SIG-M5 (cell line): ENCODE measurements at regions not wholly inside any gene's neighbourhood (a gene's known extent, or its start where the extent isn't known, plus 50 kb on each side); places are given as distances from the start of the nearest gene placed in this dataset.
"Not testable (repeated sequence)": the region's sequence is repeated elsewhere in the genome, so short reads cannot be mapped to it uniquely, and the experiment has no call there.

ENCODE experiments used
- DNase-seq: peaks from one replicate; lab custom pipeline; 2025; lab: John Stamatoyannopoulos, UW

DNA sequence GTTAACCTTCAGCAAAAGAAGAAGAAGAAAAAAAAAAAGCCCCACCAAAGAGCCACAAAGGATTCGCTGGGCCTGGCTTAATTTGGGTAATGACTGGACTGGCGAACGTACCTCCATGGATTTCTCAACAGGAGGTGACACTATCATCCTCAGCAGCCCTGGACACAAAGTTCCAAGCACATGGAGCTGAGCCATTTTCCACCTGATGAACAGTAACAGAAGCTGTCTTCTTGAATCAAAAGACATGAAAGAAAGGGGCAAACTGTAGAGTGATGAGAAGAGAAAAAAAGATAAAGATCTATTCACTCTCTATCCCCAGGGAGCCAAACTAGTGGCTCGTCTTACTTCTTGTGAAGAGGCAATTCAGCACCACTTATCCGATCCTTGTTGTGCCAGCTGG lies 150.2 kb upstream of the TRPM3 start:
- DNase-seq, result no peak

DNA sequence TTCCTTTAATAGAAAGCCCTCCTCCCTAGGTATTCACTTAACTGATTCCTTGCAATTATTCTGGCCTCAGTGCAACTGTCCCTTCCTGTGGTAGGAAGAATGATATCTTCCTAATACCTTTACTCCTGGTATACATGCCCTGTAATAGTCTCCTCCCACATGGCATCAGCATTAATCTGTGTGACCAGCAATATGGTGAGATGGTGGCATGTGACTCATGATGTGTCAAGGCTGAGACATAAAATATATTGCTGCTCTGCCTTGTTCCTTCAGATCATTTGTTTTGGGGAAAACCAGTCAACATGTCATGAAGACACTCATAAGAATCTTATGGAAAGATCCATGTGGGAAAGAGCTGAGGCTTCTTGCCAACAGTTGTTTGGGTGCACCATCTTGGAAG lies 149.1 kb upstream of the TRPM3 start:
- no peak for DNase-seq

DNA sequence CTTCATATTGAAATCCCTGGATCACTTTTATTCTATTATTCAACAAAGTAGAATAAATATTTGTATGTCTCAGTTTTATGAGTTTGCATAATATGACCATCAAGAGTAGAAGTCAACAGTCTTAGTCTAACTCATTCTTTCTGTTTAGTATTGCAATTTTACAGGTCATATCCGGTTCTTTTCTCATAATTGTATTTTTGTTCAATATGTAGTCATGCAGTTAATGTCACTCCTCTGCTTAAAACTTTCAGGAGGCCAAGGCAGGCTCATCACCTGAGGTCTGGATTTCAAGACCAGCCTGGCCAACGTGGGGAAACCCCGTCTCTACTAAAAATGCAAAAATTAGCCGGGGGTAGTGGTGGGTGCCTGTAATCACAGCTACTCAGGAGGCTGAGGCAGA lies 148.4 kb upstream of the TRPM3 start:
- no peak for DNase-seq

DNA sequence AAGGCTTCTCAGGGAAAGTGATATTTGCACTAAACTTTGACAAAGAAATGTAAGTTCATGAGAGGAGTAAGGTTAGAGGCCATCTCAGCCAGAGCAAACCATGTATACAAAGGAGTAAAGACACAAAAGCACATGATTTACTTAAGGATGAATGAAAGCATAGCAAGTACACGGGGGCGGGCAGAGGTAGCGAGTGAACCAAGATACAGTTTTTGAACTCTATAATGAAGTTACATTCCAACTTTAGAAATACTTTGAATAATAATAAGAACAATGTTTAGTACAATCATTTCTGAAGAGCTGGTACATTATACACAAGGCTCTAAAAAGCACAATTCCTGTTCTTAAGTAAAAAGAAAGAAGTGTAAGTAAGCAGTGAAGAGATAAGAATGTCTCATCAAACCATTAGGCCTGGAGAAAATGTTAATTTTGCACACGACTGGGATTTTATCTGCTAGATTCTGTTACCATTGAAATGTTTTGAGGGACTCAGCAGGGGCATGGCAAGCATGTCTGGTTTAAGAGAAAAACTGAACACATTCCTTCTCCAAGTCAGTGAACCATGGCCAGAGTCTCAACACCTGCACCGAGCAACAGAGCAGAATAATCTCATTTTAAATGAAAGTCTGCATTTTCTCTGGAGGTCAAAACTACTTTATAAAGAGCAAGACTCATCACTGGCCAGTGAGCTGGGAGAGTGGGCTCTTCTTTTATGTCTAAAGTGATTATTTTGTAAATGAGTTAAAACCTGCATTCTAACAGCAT lies 147.6 kb upstream of the TRPM3 start:
- no peak for DNase-seq

DNA sequence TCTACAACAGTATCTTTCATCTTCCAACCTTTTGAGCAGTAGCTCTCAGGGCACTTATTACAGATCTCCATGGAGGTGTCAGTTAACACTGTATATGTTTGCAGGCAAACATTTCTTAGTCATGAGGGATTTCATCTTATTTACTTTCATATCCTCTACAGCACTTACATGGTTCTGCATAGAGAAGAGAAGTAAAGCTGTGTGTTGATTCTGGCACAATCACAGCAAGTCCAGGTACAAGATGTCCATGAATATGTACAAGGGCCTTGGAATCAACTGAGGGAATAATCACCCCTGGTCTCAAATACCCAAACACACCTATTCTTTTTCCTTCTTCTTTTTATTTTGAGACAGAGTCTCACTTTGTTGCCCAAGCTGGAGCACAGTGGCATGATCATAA lies 142.0 kb upstream of the TRPM3 start:
- DNase-seq, result no peak

DNA sequence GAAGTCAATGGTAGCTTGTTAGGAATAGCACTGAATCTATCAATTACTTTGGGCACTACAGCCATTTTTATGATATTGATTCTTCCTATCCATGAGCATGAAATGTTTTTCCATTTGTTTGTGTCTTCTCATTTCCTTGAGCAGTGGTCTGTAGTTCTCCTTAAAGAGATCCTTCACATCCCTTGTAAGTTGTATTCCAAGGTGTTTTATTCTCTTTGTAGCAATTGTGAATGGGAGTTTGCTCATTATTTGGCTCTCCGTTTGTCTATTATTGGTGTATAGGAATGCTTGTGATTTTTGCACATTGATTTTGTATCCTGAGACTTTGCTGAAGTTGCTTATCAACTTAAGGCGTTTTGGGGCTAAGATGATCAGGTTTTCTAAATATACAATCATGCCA lies 139.0 kb upstream of the TRPM3 start:
- DNase-seq, result not testable (repeated sequence)

DNA sequence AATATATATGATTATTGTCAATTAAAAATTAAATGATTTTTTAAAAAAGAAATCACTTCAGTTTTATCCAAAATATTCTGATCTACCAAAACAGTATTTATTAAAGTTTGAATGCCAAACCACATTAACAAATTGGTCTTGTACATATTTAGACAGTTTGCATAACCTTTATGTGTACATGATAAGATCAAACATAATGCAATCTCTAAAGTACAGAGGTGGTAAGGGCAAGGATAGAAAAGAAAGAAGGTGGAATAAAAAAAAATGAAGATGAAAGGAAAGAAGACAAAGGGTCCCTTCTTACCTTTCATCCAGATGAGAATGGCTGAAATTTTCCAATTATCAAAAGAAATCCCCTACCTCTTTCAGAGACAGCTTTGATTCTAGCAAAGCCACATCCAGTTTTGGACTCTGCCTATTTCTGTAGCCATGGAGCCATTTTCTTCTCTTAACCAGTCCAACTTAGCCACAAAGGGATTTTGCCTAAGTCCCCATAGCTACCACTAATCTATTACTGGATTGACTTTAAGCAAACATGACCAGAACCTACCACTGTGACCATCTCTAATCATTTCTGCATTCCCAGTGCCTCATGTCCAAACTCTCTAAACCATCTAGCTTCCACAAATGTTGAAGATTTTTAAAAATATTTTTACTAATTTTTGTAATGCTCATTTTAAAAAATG lies 133.3 kb upstream of the TRPM3 start:
- no peak for DNase-seq

DNA sequence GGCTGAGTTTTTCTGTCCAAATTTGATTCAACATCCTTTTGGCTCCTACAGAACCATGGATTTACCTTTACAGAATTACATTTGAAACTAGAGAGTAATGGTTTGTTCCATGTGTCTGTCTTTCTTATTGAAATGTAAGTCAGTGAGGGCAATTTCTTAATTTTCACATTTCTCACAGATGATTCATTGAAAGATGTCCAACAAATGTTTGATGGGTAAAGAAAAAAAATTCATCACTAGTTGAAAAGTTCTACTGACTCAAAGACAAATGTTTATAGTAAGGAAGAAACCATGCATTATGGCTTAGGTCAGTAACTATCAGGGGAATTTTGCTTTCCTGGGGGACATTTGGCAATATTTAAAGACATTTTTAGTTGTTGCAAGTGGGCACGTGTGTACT lies 131.6 kb upstream of the TRPM3 start:
- no peak for DNase-seq

DNA sequence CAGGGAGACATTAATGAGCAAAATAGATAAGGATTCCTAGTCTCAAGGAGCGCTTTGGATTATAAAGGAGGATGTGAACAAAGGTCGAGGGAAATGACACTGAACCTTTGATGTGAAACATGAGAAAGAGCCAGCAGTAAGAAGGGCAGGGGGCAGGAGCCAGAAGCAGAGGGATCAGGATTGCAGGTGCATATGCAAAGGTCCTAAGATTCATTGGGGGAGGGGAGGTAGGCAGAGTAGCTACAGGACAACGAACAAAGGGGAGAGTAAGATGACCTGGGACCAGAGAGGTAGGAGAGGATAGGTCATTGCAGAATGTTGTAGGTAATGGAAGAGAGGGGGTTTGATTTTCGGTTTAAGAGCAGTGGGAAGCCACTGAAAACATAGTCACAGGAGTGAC lies 129.2 kb upstream of the TRPM3 start:
- DNase-seq, result no peak

DNA sequence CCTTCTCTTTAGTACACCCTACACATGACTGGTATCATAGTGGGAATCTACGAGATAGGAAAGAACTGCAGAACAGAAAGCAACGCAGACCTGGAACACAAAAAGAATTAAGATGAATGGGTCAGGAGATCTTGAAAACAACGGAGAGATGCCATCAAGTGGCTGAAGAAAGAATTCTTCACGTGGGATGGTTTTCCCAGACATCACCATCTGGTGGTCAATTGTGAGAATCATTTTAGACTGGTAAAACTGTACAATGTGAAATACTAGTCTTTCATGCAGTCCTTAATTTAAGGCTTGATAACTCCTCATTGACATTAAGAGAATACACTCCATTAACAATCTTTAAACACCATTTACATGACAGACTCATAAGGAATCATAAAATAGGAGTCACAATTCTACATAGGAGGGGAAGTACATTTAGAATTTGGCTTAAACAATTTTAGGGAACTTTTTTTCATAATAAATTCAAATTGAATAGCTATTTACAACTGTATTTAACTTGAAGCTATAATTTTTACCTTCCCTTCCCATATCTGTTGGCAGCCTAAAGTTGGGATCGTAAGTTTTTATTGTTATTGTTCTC lies 128.4 kb upstream of the TRPM3 start:
- peak; percentile 2 for DNase-seq

DNA sequence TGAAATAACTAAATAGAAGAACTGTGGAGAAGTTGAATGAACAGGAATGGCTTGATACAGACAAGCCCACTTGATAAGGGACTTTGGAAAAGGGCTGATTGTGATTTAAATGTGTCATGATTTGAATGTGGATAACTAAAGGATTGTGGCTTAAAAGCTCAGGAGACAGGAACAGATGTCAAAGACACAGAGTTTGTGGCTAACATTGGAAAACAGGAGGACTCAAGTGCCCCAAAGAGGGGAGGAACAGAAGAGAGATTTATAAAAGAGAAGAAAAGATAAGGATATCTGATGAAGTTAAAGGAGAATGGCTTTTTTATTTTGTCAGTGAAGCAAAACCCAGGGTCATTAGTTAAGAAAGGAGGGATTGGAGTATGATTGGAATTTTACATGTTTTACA lies 124.2 kb upstream of the TRPM3 start:
- no peak for DNase-seq

DNA sequence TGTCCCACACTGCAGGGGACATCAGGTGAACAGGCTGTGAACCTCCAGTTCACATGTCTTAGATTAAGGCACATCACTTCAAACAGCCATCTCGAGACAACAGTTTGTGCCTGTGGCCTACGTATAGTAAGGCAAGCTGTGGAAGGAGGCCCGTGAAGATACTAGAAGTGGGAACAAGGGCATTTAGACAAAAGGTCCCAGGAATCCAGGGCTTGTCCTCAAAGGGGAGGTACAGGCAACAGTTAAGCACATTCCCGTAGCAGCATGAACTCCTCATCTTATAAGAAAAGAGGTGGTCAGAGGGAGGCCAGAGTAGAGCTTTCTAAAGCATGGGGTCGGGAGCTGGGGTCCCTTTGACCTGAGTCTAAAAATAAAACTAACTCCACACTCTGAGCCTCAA lies 122.5 kb upstream of the TRPM3 start:
- DNase-seq, result no peak

DNA sequence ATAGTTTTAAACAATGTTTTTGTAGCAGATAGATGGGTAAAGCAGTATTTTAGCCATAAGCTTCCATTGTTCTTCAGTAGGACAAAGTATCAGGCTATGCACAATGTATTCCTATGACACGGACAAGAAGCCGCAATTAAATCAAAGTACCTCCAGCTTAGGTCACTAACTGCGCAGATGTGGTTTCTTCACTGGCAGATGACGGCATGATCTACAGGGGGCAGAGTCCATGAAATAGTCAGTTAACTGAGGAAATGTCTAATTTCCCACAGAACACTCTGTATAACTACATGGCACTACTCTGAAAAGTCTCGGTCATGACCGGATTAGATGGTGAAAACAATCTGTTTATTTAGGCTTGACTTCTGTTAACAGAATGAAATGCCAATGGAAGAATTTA lies 120.7 kb upstream of the TRPM3 start:
- no peak for DNase-seq

DNA sequence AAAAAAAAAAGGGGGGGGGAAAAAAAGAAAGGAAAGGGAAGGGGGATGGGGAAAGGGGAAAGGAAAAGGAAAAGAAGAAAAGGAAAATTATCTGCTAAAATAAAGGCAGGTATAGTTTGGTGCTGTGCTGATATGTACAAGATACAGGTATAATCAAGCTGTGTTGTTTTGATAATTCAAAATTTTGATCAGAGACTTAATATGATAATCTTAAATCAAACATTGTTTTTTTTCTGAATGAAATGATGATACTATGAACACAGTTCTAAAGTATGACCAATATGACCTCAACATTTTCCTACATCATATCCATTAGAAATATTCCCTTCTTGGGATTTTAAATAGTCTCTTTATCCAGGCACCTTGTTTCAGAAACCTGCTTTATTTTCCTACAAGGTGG lies 115.6 kb upstream of the TRPM3 start:
- DNase-seq, result no peak

DNA sequence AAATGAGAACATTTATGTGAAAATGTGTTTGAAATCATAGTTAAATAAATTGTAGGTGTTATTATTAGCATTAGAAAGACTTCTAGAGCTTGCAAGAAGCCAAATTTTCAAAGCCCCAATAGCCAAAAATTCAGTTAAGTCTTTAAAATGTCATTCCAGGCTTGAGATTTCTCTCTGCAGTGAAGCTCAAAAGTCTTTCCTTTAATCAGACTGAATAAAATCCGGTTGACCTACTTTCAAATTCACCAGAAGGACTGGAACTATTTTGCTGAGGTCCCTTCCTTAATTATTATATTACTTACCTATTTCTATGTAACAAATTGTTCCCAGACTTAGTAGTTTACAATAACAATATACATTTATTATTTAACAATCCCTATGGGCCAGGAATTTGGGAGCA lies 112.2 kb upstream of the TRPM3 start:
- no peak for DNase-seq

DNA sequence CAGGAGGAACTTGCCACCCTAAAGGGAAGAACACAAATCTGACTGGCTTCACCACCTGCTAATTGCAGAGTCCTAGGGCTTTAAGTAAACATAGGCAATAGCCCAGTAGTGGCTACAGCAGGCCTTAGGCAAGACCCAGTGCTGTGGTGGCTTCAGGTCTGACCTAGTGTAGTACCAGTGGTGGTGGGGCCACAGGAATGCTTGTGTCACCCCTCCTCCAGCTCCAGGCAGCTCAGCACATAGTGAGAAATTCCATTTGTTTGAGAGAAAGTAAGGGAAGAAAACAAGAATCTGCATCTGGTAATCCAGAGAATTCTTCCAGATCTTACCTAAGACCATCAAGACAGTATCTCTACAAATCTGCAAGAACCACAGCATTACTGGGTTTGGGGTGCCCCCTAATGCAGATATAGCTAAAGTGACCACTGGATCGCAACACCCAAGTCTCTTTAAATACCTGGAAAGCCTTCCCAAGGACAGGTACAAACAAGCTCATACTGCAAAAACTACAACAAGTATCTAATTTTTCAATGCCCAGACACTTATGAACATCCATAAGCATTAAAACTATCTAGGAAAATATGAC lies 102.6 kb upstream of the TRPM3 start:
- no peak for DNase-seq

DNA sequence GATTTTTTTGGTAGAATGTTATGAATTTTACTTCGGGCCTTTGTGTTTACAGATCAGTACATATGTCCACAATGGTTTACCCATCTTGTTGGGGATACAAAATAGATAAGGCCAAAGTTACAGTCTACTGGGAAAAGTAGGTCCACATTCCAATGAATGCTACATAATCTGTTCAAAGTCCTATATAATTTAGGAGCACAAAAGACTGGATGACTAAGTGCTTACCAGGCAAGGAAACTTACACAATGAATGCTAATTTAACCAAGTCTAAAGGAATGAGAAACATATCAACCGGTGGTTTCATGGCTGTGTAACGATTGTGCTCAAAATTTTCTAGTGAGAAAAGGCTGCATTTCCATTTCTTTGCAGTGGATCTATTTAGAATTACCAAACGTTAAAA lies 97.4 kb upstream of the TRPM3 start:
- no peak for DNase-seq

DNA sequence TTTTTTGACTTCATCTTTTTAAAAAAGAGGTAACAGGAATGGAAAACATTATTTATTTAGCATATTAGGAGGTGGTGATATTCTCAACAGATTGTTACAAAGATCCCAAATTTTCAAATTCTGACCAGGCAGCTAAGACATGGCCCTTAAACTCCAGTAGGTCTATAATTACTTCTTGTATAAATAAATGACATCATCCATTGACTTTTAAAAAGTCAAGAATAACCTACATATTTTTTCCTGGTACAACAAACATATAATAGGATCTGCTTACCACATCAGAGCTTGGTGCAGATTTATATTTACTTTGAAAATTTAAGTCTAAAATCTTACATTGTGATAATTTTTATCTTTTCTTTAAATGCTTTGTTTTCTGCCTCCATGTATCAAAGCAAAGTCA lies 92.2 kb upstream of the TRPM3 start:
- no peak for DNase-seq

DNA sequence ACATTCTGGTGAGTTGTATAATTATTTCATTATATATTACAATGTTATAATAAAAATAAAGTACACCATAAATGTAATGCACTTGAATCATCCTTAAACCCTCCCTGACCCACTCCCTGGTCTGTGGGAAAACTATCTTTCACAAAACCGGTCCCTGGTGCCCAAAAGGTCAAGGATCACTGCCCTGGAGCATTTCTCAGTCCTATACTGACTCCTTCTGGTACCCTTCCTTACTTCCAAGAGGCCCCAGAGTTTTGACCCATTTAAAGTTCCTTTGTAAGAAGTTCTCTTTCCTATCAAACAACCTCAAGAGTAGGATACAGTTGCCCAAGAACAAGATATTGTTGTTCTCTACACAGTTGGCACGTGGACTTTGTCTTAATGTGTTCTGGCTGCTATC lies 88.9 kb upstream of the TRPM3 start:
- DNase-seq, result no peak

DNA sequence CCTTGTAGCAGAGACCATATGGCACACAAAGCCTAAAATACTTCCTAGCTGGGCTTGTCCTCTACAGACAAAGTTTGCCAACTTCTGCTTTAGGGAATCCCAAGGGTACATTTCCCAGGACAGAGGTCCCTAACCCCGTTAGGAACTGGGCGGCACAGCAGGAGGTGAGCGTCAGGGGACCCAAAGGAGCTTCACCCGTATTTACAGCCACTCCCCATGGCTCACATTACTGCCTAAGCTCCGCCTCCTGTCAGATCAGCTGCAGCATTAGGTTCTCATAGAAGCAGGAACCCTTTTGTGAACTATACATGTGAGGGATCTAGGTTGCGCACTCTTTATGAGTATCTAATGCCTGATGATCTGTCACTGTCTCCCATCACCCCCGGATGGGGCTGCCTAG lies 88.5 kb upstream of the TRPM3 start:
- DNase-seq, result no peak

DNA sequence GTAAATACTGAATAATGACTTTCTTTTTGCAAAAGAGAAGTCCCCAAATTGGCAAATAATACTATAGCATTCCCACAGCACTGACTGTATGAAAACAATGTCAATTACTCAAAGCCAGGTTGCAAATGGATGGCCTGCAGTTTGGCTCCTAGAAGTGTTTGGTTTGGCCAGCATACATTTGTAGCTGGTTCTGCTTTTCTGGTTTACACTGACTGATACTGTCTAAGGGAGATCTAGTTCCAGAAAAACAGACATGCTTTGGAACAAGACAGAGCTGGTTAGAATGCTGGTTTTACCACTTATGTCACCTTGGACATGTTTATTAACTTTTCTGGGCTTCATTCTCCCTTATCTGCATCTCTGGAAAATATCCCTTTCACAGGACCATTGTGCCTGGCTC lies 81.5 kb upstream of the TRPM3 start:
- no peak for DNase-seq

DNA sequence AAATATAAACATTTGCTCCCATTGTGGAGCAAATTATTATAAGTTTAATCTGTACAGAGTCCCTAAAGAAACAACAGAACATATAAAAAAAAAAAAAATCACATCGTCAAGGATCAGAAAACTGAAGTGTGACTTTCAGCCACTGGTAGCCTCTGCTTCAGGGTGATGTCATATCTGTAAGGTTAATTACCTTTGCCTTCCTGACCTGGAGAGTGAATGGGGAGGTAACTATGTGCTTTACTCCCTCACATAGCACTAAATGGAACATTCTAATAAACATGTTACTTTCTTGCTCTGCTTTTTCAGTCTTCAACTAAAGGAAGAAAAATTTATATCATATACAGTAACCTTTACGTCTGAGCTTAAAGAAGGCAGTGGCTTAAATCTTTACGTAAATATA lies 70.3 kb upstream of the TRPM3 start:
- DNase-seq, result no peak

DNA sequence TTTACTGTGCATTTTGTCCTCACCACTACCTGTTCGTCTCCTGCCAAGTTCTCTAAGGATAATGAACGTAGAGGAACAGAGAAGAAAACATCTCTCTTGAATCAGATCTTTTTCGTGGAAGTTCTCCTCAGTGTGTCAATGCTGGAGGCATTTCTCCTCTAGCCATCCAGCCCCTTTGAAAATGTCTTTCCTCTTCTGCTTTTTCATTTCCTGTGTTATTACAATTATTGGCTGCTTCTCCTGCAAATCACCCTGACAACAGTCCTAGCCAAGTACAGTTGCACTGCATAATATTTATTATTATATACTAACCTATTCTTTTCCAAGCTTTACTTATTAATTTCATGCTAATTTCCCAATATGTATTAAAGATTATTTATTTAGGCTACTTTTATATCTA lies 61.8 kb upstream of the TRPM3 start:
- DNase-seq, result no peak
